Renal cortical epithelial cell (primary cell): ENCODE measurements at regions not wholly inside any gene's neighbourhood (a gene's known extent, or its start where the extent isn't known, plus 50 kb on each side); places are given as distances from the start of the nearest gene placed in this dataset.
"Not testable (repeated sequence)": the region's sequence is repeated elsewhere in the genome, so short reads cannot be mapped to it uniquely, and the experiment has no call there.

Experiments
- DNase-seq: peaks from one replicate; pipeline ENCODE4 v3.0.0-alpha.2; 2011; ENCODE audit warnings: low read depth

GRCh38 chr7:67619175-67619574, 622.5 kb downstream of the TYW1 start:
- no peak for DNase-seq

GRCh38 chr7:67620216-67620933, 623.7 kb downstream of the TYW1 start:
- no peak for DNase-seq

DNA sequence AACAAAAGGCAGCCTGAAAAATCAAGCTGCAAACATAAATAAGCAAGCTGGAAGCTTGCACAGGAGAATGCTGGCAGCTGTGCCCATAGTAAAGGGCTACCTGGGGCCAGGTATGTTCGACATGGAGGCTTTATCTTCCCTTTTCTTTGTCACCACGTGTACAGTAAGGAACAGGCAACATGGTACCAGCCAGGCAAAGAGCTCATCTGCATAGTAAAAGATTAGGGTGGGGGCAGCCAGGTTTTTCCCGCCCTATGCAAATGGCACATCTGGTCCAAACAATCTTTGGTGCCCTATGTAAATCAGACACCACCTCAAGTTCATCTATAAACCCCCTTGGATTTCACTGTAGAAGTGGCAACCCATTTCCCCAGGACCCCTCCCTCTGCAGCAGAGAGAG, 625.1 kb downstream of the TYW1 start:
- no peak for DNase-seq

DNA sequence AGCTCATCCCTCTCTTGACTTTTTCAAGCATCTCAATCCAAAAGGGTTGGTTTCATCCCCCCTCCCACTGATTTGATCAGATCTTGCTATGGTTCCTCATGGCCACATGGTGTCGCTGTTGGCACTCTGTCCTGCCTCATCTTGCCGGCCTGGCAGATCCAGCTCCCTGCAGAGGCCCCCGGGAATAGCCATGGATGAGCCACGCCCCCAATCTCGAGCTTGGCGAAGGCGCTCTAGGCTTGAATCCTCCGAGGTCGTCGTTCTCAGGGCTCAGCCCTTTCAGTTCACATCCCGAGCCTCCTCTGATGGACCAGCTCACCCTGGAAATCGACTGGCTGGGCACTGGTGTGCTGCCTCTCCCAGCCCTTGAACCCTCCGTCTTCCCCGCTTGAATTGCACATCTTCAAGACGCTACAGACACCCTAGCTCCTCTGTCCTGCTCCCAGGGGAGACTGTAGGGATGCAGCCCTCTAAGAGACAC, 628.7 kb downstream of the TYW1 start:
- peak; percentile 3 for DNase-seq

- DNase-seq = no peak
These were observed 634.8 kb downstream of the TYW1 start for GRCh38 chr7:67631476-67631875.

GRCh38 chr7:67635271-67635670, 638.6 kb downstream of the TYW1 start:
- no peak for DNase-seq

DNA sequence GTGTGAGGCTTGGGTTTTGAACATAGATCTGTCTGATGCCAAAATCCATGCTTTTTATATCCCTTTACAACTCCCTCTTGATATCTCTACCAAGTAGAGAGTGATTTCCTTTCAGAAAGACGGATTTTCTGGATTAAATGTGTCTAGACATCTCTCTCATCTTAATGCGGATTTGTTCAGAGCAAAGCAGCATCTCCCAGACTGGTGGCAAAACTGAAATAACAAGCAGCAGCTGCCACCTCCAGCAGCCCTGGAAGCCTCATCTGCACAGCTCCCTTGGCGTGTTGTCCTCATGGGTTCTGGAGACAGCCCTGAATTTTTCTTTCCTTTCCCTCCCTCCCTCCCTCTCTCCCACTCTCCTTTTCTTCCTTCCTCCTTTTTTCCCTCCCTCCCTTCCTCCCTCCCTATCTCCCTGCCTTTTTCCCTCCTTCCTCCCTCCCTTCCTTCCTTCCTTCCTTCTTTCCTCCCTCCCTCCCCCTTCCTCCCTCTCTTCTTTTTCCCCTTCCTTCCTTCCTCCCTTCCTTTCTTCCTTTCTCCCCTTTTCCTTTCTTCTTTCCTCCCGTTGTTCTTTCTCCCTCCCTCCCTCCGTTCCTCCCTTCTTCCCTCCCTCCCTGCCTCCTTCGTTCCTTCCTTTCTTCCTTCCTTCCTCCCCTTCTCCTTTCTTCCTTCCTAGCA, 639.9 kb downstream of the TYW1 start:
- DNase-seq = no peak

DNA sequence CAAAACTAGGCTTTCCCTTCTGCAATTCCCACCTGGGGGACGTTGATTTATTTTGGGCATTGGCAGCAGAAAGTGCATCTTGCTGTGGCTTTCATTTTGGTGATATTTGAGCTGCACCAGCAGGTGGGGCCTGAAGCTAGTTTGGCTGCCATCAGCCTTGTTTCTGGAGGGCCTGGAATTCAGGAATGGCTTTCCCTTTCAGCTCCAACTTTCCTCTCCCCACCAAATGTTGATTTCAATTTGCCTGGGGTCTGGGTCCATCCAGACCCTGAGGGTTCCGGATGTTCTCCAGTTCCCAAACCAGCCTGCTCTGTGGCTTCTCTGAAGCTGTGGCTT, 640.4 kb downstream of the TYW1 start:
- no peak for DNase-seq

DNA sequence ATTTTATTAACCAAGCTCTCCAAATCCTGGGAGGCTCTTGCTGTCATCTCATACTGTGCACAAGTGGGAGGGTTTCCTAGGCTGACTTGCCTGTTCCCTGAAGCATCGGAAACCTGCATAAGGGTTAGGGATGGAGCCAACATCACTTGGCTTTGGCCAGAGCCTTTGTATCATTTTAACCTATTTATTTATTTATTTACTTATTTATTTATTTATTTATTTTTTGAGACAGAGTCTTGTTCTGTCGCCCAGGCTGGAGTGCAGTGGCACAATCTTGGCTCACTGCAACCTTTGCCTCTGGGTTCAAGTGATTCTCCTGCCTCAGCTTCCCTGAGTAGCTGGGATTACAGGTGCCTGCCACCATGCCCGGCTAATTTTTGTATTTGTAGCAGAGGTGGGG, 645.9 kb downstream of the TYW1 start:
- DNase-seq = not testable (repeated sequence)

DNA sequence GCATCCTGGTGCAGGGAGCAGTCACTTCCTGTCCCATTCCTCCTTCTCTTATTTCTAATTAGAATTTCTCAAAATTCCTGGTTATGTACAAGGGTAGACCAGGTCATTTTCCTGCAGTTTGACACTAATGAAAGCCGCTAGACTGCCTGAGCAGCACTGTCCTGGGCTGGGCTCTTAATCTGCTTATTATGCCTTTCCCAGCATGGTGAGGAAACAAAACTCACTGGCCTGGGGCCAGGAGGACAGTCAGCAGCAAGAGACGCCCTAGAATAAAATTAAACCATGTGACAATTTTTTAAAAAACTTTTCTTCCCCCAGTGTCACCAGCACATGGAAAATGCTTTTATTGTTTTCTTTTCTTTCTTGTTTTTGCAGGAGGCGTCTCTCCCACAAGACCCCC, 647.5 kb downstream of the TYW1 start:
- no peak for DNase-seq

DNA sequence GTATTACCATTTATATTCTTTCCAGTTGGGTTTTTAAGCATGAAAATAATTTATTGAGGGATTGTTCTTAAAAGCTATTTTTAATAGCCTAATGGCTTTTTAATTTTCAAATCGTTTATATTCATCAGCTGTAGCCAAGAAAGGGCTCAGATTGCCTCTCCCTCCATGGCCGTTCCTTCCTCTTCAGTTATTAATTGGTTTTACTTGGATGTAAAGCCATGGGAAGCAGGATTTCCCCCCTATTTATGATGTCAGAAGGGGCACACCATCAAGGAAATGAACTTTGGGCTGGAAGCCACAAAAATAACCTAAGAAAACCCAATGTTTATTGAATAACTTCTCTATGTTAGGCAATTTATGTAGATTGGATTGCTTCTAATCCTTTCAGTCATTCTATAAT, 656.3 kb downstream of the TYW1 start:
- no peak for DNase-seq

GRCh38 chr7:67653856-67654454, 657.3 kb downstream of the TYW1 start:
- no peak for DNase-seq

DNA sequence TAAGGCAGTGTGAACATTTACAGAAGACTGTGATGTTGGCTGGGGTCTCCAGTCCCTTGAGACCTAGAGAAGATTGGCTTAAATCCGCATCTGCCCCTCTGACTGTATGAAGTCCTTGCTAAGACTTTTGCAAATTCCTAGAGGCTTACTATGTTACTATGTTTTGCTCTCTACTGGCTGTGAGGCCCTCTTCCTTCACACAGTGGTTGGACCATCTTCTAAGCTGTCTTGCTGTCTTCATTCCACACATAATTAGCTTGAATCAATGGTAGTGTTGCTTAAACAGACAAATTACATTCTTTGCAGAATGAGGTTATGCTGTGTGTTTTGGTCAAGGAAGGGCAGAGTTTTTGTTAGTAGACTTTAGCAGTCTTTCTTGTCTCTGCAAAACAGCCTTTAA, 658.0 kb downstream of the TYW1 start:
- no peak for DNase-seq

DNA sequence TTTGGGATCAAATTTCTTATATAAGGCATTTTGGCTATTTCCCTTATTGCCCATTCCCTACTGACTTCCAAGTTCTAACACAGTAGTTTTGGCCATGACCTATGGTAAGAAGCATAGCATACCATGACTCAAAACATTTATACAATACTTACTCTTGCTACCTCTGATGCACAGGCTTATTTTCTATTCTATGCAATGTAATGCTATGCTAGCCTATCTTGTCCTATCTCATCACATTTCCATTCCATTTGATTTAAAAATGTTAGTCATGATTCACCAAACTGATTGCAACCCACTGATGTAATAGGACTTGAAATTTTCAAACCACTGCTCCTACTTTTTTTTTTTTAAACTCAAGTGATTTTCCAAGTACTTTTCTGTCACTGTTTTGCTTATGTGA, 658.5 kb downstream of the TYW1 start:
- no peak for DNase-seq

DNA sequence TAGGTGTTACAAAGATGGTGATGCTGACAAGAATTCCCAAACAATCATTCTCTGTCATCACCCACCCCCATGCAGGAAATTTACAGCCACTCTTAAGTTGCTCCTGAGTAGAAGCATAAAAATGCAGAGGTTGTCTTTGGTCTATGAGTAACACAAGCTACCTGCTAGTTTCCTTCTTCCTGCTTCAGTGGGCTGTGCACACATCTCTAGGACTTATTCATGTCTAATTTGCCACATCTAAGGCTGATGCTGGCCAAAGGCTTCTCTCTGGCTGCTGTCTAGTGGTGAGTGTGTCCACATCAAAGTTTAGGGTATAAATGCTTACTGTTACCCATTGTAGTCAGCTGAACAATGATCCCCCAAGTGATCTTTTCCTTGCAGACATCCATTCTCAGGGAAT, 662.5 kb downstream of the TYW1 start:
- no peak for DNase-seq

DNA sequence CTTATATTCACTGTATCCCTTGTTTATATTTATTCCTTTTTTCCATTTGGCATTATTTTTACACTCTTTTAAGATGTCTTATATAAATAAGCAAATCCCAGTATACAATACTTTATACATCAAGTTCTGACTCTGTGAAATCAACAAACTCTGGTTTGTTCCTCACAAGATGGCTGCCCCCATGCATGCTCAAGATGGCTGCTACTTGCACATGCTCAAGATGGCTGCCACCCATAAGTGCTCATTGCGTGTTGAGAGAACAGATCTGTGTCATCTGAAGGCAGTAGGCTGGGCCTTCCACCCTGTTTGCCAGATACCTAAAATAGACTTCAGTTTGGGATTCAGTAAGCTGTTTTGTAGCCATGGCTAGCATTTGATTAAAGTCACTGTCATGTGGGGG, 666.2 kb downstream of the TYW1 start:
- DNase-seq = no peak

GRCh38 chr7:67663644-67664043, 667.0 kb downstream of the TYW1 start:
- no peak for DNase-seq

- DNase-seq = not testable (repeated sequence)
These were observed 669.7 kb downstream of the TYW1 start for GRCh38 chr7:67666359-67666758.

- no peak for DNase-seq
These were observed 674.4 kb downstream of the TYW1 start for GRCh38 chr7:67671006-67671548.

- no peak for DNase-seq
These were observed 677.2 kb downstream of the TYW1 start for GRCh38 chr7:67673861-67674260.

GRCh38 chr7:67674862-67675261, 678.2 kb downstream of the TYW1 start:
- DNase-seq = not testable (repeated sequence)

GRCh38 chr7:67675971-67676370, 679.3 kb downstream of the TYW1 start:
- DNase-seq = no peak

DNA sequence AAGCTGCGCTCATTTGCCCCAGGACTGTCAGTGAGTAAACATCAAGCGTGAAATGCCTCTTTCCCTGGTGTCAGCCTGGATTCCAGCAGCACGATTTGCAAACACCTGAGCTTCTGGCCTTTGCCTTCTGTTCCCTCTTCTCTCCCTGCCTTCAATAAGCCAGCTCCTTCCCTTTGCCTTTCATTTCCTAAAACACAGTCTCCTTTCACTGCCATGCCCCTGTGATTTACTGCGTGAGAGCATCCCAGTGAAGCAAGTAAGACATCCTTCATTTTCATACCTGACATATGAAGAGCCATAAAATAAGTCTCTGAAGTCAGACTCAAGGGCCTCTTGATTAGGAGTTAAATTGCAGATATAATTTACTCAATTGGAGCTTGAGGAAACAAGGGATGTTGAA, 681.8 kb downstream of the TYW1 start:
- no peak for DNase-seq
